ENCODE measurements at regions not wholly inside any gene's neighbourhood (a gene's known extent, or its start where the extent isn't known, plus 50 kb on each side); places are given as distances from the start of the nearest gene placed in this dataset.

GRCh38 chr4:89434364-89434988 lies 126.9 kb upstream of the GPRIN3 start:
- Histone ChIP-seq H3K9ac (ENCODE audit: low read length) (no peak overlapping the region), H3K23ac (ENCODE audit: low read length) (no peak overlapping the region), H3K27me3 (ENCODE audit: insufficient read depth, low read length, poor library complexity) (no peaks in the 10 kb centered on the region), H3K36me3 (ENCODE audit: control insufficient read depth, insufficient read depth, low read length) (no peaks in the 10 kb centered on the region), H3K79me2 (ENCODE audit: control insufficient read depth, insufficient read depth, low read length) (no peaks in the 10 kb centered on the region), H2AK5ac (ENCODE audit: low read length) (no peak overlapping the region), H3K56ac (ENCODE audit: low read length) (no peak overlapping the region), H3K4me2 (ENCODE audit: low read length) (no peak overlapping the region), H3K4me1 (ENCODE audit: control insufficient read depth, low read depth, low read length) (no peaks in the 10 kb centered on the region), H2BK5ac (ENCODE audit: low read length) (no peak overlapping the region), H3K79me1 (ENCODE audit: low read length) (no peaks in the 10 kb centered on the region), H3K27ac (ENCODE audit: low read depth, low read length) (no peak overlapping the region), H3K4me3 (ENCODE audit: low read length) (no peak overlapping the region), H4K5ac (ENCODE audit: low read length) (no peak overlapping the region), H2BK15ac (replicated peaks; ENCODE audit: low read depth) (no peak overlapping the region), H2BK120ac (ENCODE audit: low read depth, low read length) (no peak overlapping the region), H3K4ac (ENCODE audit: low read depth, low read length) (peak overlapping the region; percentile 21), H3K18ac (ENCODE audit: low read length) (no peak overlapping the region), H4K8ac (ENCODE audit: low read depth, low read length) (no peak overlapping the region)
- peak; percentile 55 for DNase-seq
- WGBS (ENCODE audit: extremely low coverage, insufficient coverage, low lambda C conversion rate): no CpG with 5 or more reads among the region's 3 CpGs

GRCh38 chr4:89427782-89428181 lies 120.2 kb upstream of the GPRIN3 start:
- H2BK5ac ChIP-seq (ENCODE audit: low read length): no peak overlapping the region
- H3K56ac ChIP-seq (ENCODE audit: low read length): no peak overlapping the region
- no peak overlapping the region for H4K5ac ChIP-seq (ENCODE audit: low read length)
- H3K79me1 ChIP-seq (ENCODE audit: low read length): no peaks in the 10 kb centered on the region
- no peak overlapping the region for H3K18ac ChIP-seq (ENCODE audit: low read length)
- no peaks in the 10 kb centered on the region for H3K27me3 ChIP-seq (ENCODE audit: insufficient read depth, low read length, poor library complexity)
- DNase-seq: no peak
- H2BK120ac ChIP-seq (ENCODE audit: low read depth, low read length): no peak overlapping the region
- H2AK5ac ChIP-seq (ENCODE audit: low read length): no peak overlapping the region
- no peaks in the 10 kb centered on the region for H3K36me3 ChIP-seq (ENCODE audit: control insufficient read depth, insufficient read depth, low read length)
- no CpG with 5 or more reads among the region's 2 CpGs for WGBS (ENCODE audit: extremely low coverage, insufficient coverage, low lambda C conversion rate)
- H3K4me1 ChIP-seq (ENCODE audit: control insufficient read depth, low read depth, low read length): no peaks in the 10 kb centered on the region
- H3K4me3 ChIP-seq (ENCODE audit: low read length): no peak overlapping the region
- H2BK15ac ChIP-seq (replicated peaks; ENCODE audit: low read depth): no peak overlapping the region
- H3K4ac ChIP-seq (ENCODE audit: low read depth, low read length): no peak overlapping the region
- no peak overlapping the region for H3K23ac ChIP-seq (ENCODE audit: low read length)
- no peak overlapping the region for H3K27ac ChIP-seq (ENCODE audit: low read depth, low read length)
- no peak overlapping the region for H3K9ac ChIP-seq (ENCODE audit: low read length)
- no peaks in the 10 kb centered on the region for H3K79me2 ChIP-seq (ENCODE audit: control insufficient read depth, insufficient read depth, low read length)
- no peak overlapping the region for H3K4me2 ChIP-seq (ENCODE audit: low read length)
- H4K8ac ChIP-seq (ENCODE audit: low read depth, low read length): no peak overlapping the region

GRCh38 chr4:89425023-89425422 lies 117.4 kb upstream of the GPRIN3 start:
- no peak for DNase-seq
- Histone ChIP-seq H2AK5ac (ENCODE audit: low read length) (no peak overlapping the region), H3K4me1 (ENCODE audit: control insufficient read depth, low read depth, low read length) (no peaks in the 10 kb centered on the region), H3K36me3 (ENCODE audit: control insufficient read depth, insufficient read depth, low read length) (no peaks in the 10 kb centered on the region), H2BK120ac (ENCODE audit: low read depth, low read length) (no peak overlapping the region), H3K9ac (ENCODE audit: low read length) (no peak overlapping the region), H2BK5ac (ENCODE audit: low read length) (no peak overlapping the region), H3K4me2 (ENCODE audit: low read length) (no peak overlapping the region), H3K79me1 (ENCODE audit: low read length) (no peaks in the 10 kb centered on the region), H2BK15ac (replicated peaks; ENCODE audit: low read depth) (no peak overlapping the region), H3K23ac (ENCODE audit: low read length) (no peak overlapping the region), H3K27me3 (ENCODE audit: insufficient read depth, low read length, poor library complexity) (no peaks in the 10 kb centered on the region), H3K56ac (ENCODE audit: low read length) (no peak overlapping the region), H3K4me3 (ENCODE audit: low read length) (no peak overlapping the region), H3K27ac (ENCODE audit: low read depth, low read length) (no peak overlapping the region), H4K8ac (ENCODE audit: low read depth, low read length) (no peak overlapping the region), H3K18ac (ENCODE audit: low read length) (no peak overlapping the region), H3K4ac (ENCODE audit: low read depth, low read length) (no peak overlapping the region), H4K5ac (ENCODE audit: low read length) (no peak overlapping the region), H3K79me2 (ENCODE audit: control insufficient read depth, insufficient read depth, low read length) (no peaks in the 10 kb centered on the region)
- no CpG with 5 or more reads among the region's 1 CpG for WGBS (ENCODE audit: extremely low coverage, insufficient coverage, low lambda C conversion rate)

- Histone ChIP-seq H2BK120ac (ENCODE audit: low read depth, low read length) (no peak overlapping the region), H3K79me2 (ENCODE audit: control insufficient read depth, insufficient read depth, low read length) (no peaks in the 10 kb centered on the region), H4K8ac (ENCODE audit: low read depth, low read length) (no peak overlapping the region), H2BK15ac (replicated peaks; ENCODE audit: low read depth) (no peak overlapping the region), H3K9ac (ENCODE audit: low read length) (no peak overlapping the region), H3K36me3 (ENCODE audit: control insufficient read depth, insufficient read depth, low read length) (no peaks in the 10 kb centered on the region), H3K56ac (ENCODE audit: low read length) (no peak overlapping the region), H3K18ac (ENCODE audit: low read length) (no peak overlapping the region), H3K4me3 (ENCODE audit: low read length) (no peak overlapping the region), H3K4ac (ENCODE audit: low read depth, low read length) (no peak overlapping the region), H4K5ac (ENCODE audit: low read length) (no peak overlapping the region), H3K27me3 (ENCODE audit: insufficient read depth, low read length, poor library complexity) (no peaks in the 10 kb centered on the region), H2BK5ac (ENCODE audit: low read length) (no peak overlapping the region), H3K79me1 (ENCODE audit: low read length) (no peaks in the 10 kb centered on the region), H3K23ac (ENCODE audit: low read length) (no peak overlapping the region), H3K4me1 (ENCODE audit: control insufficient read depth, low read depth, low read length) (no peaks in the 10 kb centered on the region), H3K27ac (ENCODE audit: low read depth, low read length) (no peak overlapping the region), H2AK5ac (ENCODE audit: low read length) (no peak overlapping the region), H3K4me2 (ENCODE audit: low read length) (no peak overlapping the region)
- DNase-seq: no peak
- no CpG with 5 or more reads among the region's 3 CpGs for WGBS (ENCODE audit: extremely low coverage, insufficient coverage, low lambda C conversion rate)
These were observed 114.9 kb upstream of the GPRIN3 start for GRCh38 chr4:89422441-89422990.

GRCh38 chr4:89420507-89420906 lies 112.9 kb upstream of the GPRIN3 start:
- Histone ChIP-seq H3K4me2 (ENCODE audit: low read length) (no peak overlapping the region), H2AK5ac (ENCODE audit: low read length) (no peak overlapping the region), H3K79me2 (ENCODE audit: control insufficient read depth, insufficient read depth, low read length) (no peaks in the 10 kb centered on the region), H3K4ac (ENCODE audit: low read depth, low read length) (no peak overlapping the region), H3K4me1 (ENCODE audit: control insufficient read depth, low read depth, low read length) (no peaks in the 10 kb centered on the region), H3K27me3 (ENCODE audit: insufficient read depth, low read length, poor library complexity) (no peaks in the 10 kb centered on the region), H3K18ac (ENCODE audit: low read length) (no peak overlapping the region), H3K27ac (ENCODE audit: low read depth, low read length) (no peak overlapping the region), H3K36me3 (ENCODE audit: control insufficient read depth, insufficient read depth, low read length) (no peaks in the 10 kb centered on the region), H3K79me1 (ENCODE audit: low read length) (no peaks in the 10 kb centered on the region), H2BK5ac (ENCODE audit: low read length) (no peak overlapping the region), H4K5ac (ENCODE audit: low read length) (no peak overlapping the region), H2BK120ac (ENCODE audit: low read depth, low read length) (no peak overlapping the region), H3K4me3 (ENCODE audit: low read length) (no peak overlapping the region), H4K8ac (ENCODE audit: low read depth, low read length) (no peak overlapping the region), H3K23ac (ENCODE audit: low read length) (no peak overlapping the region), H3K56ac (ENCODE audit: low read length) (no peak overlapping the region), H2BK15ac (replicated peaks; ENCODE audit: low read depth) (no peak overlapping the region), H3K9ac (ENCODE audit: low read length) (no peak overlapping the region)
- no CpG with 5 or more reads among the region's 2 CpGs for WGBS (ENCODE audit: extremely low coverage, insufficient coverage, low lambda C conversion rate)
- no peak for DNase-seq

Data from mesendoderm (in vitro differentiated cells).